ENCODE measurements at regions not wholly inside any gene's neighbourhood (a gene's known extent, or its start where the extent isn't known, plus 50 kb on each side); places are given as distances from the start of the nearest gene placed in this dataset.
A peak's percentile ranks its signal among the peaks of the same experiment; 100 is the strongest.
"Not testable (repeated sequence)": the region's sequence is repeated elsewhere in the genome, so short reads cannot be mapped to it uniquely, and the experiment has no call there.

GRCh38 chr10:16199216-16199615 lies 237.6 kb upstream of the PTER start:
- Histone ChIP-seq H3K36me3 (ENCODE audit: control insufficient read depth in 2 of 3, insufficient read depth in 3 of 3, low read length in 3 of 3) (no peaks in the 10 kb centered on the region), H3K27ac (ENCODE audit: low read depth, low read length) (no peak overlapping the region), H3K27me3 (ENCODE audit: control insufficient read depth in 2 of 2, insufficient read depth in 2 of 2, low read length in 2 of 2) (no peaks in the 10 kb centered on the region), H3K4me3 (ENCODE audit: low read length) (no peak overlapping the region), H3K4me1 (ENCODE audit: control insufficient read depth in 2 of 2, insufficient read depth in 2 of 2, low read length in 2 of 2) (peaks cover 0 to 6% of the 10 kb centered on the region in 2 donors), H3K9me3 (ENCODE audit: control insufficient read depth in 2 of 3, low read length in 3 of 3) (no peaks in the 10 kb centered on the region)
- ChIA-PET CTCF (no interaction called here), POLR2A (no interaction called here)
- no peak overlapping the region for H3K27ac Mint-ChIP-seq
- no peak for DNase-seq
- no peak overlapping the region for H3K4me3 Mint-ChIP-seq
- intact Hi-C loops (cut with micrococcal nuclease): no loop called here
- peaks cover 0 to 7% (median 6%) of the 10 kb centered on the region in 5 donors for H3K27me3 Mint-ChIP-seq
- no peak for ATAC-seq
- H3K9me3 Mint-ChIP-seq: peaks cover 2 to 15% (median 7%) of the 10 kb centered on the region in 11 donors
- H3K36me3 Mint-ChIP-seq: peaks cover 0 to 3% (median 0%) of the 10 kb centered on the region in 5 donors
- H3K4me1 Mint-ChIP-seq: peaks cover 0 to 20% (median 0%) of the 10 kb centered on the region in 7 donors

DNA sequence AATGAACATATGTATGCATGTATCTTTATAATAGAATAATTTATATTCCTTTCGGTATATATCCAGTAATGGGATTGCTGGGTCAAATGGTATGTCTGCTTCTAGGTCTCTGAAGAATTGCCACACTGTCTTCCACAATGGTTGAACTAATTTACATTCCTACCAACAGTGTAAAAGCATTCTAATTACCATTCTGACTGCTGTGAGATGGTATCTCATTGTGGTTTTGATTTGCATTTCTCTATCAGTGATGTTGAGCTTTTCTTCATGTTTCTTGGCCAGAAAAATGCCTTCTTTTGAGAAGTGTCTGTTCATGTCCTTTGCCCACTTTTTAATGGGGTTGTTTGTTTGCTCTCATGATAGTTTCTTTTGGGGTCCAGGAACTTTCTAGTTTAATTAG lies 213.2 kb upstream of the PTER start:
- H3K27me3 Mint-ChIP-seq; H3K36me3 ChIP-seq (ENCODE audit: control insufficient read depth in 2 of 3, insufficient read depth in 3 of 3, low read length in 3 of 3); H3K27ac ChIP-seq (ENCODE audit: low read depth, low read length); H3K4me1 Mint-ChIP-seq; CTCF ChIA-PET; H3K27me3 ChIP-seq (ENCODE audit: control insufficient read depth in 2 of 2, insufficient read depth in 2 of 2, low read length in 2 of 2); intact Hi-C loops (cut with micrococcal nuclease); H3K4me3 ChIP-seq (ENCODE audit: low read length); ATAC-seq; POLR2A ChIA-PET; H3K4me1 ChIP-seq (ENCODE audit: control insufficient read depth in 2 of 2, insufficient read depth in 2 of 2, low read length in 2 of 2); DNase-seq; H3K4me3 Mint-ChIP-seq; H3K27ac Mint-ChIP-seq: not testable (repeated sequence)
- H3K9me3 Mint-ChIP-seq: peaks cover 6 to 62% (median 23%) of the 10 kb centered on the region in 11 donors
- peaks cover 0 to 11% (median 2%) of the 10 kb centered on the region in 5 donors for H3K36me3 Mint-ChIP-seq
- peaks cover 0 to 11% (median 0%) of the 10 kb centered on the region in 3 experiments for H3K9me3 ChIP-seq (ENCODE audit: control insufficient read depth in 2 of 3, low read length in 3 of 3)

DNA sequence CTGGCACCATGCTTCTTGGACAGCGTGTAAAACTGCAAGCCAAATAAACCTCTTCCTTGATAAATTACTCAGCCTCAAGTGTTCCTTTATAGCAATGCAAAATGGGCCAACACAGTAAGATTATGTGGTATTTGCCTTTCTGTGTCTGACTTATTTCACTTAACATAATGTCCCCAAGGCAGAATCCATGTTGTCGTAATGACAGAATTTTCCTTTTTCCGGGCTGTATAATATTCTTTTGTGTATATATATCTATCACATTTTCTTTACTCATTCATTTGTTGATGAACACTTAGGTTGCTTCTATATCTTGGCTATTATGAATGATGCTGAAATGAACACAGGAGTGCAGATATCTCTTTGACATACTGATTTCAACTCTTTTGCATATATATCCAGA lies 209.1 kb upstream of the PTER start:
- DNase-seq (no peak), ATAC-seq (no peak)
- intact Hi-C loops (cut with micrococcal nuclease): no loop called here
- ChIA-PET POLR2A (no interaction called here), CTCF (no interaction called here)
- H3K27ac Mint-ChIP-seq: no peak overlapping the region
- H3K36me3 Mint-ChIP-seq: peaks cover 0 to 6% (median 0%) of the 10 kb centered on the region in 5 donors
- no peaks in the 10 kb centered on the region for H3K4me1 ChIP-seq (ENCODE audit: control insufficient read depth in 2 of 2, insufficient read depth in 2 of 2, low read length in 2 of 2)
- H3K4me3 Mint-ChIP-seq: no peak overlapping the region
- no peak overlapping the region for H3K27ac ChIP-seq (ENCODE audit: low read depth, low read length)
- peaks cover 0 to 10% (median 2%) of the 10 kb centered on the region in 5 donors for H3K27me3 Mint-ChIP-seq
- H3K9me3 ChIP-seq (ENCODE audit: control insufficient read depth in 2 of 3, low read length in 3 of 3): peaks cover 0 to 5% (median 0%) of the 10 kb centered on the region in 3 experiments
- no peaks in the 10 kb centered on the region for H3K27me3 ChIP-seq (ENCODE audit: control insufficient read depth in 2 of 2, insufficient read depth in 2 of 2, low read length in 2 of 2)
- H3K36me3 ChIP-seq (ENCODE audit: control insufficient read depth in 2 of 3, insufficient read depth in 3 of 3, low read length in 3 of 3): no peaks in the 10 kb centered on the region
- H3K4me3 ChIP-seq (ENCODE audit: low read length): no peak overlapping the region
- H3K4me1 Mint-ChIP-seq: no peaks in the 10 kb centered on the region
- peaks cover 0 to 45% (median 19%) of the 10 kb centered on the region in 11 donors for H3K9me3 Mint-ChIP-seq

DNA sequence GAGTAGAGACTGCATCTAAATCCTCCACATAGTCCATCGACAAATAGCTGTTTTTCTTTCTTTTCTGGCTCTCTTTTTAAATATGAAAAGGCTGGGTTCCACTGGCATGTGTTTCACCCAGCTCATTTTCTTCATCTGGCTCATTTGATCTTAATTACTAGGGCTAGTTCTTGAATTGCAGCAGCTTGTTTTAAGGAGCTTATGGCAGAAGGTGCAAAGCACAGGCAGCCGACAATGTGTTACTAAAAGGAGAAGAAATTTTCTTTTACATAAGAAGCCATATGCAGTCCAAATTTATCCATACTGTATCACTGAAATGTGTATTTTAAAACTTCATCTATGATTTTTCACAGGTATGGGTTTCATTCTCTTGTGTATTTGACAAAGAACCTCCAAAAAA lies 205.6 kb upstream of the PTER start:
- intact Hi-C loops (cut with micrococcal nuclease): no loop called here
- Histone ChIP-seq H3K27me3 (ENCODE audit: control insufficient read depth in 2 of 2, insufficient read depth in 2 of 2, low read length in 2 of 2) (no peaks in the 10 kb centered on the region), H3K27ac (ENCODE audit: low read depth, low read length) (no peak overlapping the region), H3K4me3 (ENCODE audit: low read length) (no peak overlapping the region), H3K36me3 (ENCODE audit: control insufficient read depth in 2 of 3, insufficient read depth in 3 of 3, low read length in 3 of 3) (no peaks in the 10 kb centered on the region), H3K4me1 (ENCODE audit: control insufficient read depth in 2 of 2, insufficient read depth in 2 of 2, low read length in 2 of 2) (no peaks in the 10 kb centered on the region), H3K9me3 (ENCODE audit: control insufficient read depth in 2 of 3, low read length in 3 of 3) (no peaks in the 10 kb centered on the region)
- Mint-ChIP-seq H3K4me3 (no peak overlapping the region), H3K36me3 (peaks cover 0 to 6% (median 0%) of the 10 kb centered on the region in 5 donors), H3K4me1 (no peaks in the 10 kb centered on the region), H3K27ac (no peak overlapping the region), H3K9me3 (peaks cover 3 to 28% (median 10%) of the 10 kb centered on the region in 11 donors), H3K27me3 (peaks cover 0 to 19% (median 10%) of the 10 kb centered on the region in 5 donors)
- ChIA-PET CTCF (no interaction called here), POLR2A (no interaction called here)
- DNase-seq (no peak), ATAC-seq (no peak)

DNA sequence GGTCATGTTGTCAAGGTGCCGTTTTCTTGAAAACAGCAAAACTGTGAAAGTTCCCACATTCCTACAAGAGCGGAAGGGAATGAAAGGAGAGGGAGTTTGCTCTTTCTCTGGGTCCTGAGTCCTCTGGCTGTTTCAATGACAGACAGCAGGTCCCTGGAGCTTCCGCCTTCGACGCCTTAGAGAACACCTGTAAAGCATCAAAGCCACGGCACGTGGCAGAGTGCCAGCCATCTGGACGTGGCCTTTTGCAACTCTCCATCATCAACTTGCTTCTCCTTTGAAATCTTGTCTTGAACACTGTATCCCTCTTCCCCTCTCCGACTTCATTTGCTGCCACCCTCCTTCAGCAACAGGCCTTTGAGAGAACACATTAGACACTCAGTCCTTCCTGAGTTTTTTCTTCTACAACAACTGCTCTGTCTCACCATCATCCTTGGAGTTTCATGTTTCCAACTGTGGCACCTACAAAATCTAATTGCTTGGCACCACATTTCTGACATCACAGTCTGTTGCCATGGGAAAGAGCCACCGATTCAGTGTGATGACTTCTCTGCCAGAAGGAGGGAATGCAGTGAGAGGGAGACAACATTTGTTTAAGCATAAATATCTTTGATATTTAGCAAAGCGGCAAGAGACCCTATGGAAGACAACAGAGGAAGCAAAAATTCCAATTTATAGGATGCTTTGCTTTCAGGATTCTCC lies 204.9 kb upstream of the PTER start:
- intact Hi-C loops (cut with micrococcal nuclease): no loop called here
- Mint-ChIP-seq H3K36me3 (peaks cover 0 to 6% (median 0%) of the 10 kb centered on the region in 5 donors), H3K9me3 (peaks cover 3 to 28% (median 10%) of the 10 kb centered on the region in 11 donors), H3K4me3 (no peak overlapping the region), H3K4me1 (no peaks in the 10 kb centered on the region), H3K27ac (peak overlapping the region in 1 of 9 donors; percentile 7), H3K27me3 (peaks cover 0 to 19% (median 10%) of the 10 kb centered on the region in 5 donors)
- no peaks in the 10 kb centered on the region for H3K9me3 ChIP-seq (ENCODE audit: control insufficient read depth in 2 of 3, low read length in 3 of 3)
- H3K4me1 ChIP-seq (ENCODE audit: control insufficient read depth in 2 of 2, insufficient read depth in 2 of 2, low read length in 2 of 2): no peaks in the 10 kb centered on the region
- H3K36me3 ChIP-seq (ENCODE audit: control insufficient read depth in 2 of 3, insufficient read depth in 3 of 3, low read length in 3 of 3): no peaks in the 10 kb centered on the region
- DNase-seq (no peak), ATAC-seq (no peak)
- H3K27ac ChIP-seq (ENCODE audit: low read depth, low read length): no peak overlapping the region
- POLR2A ChIA-PET: no interaction called here
- CTCF ChIA-PET: no interaction called here
- no peaks in the 10 kb centered on the region for H3K27me3 ChIP-seq (ENCODE audit: control insufficient read depth in 2 of 2, insufficient read depth in 2 of 2, low read length in 2 of 2)
- no peak overlapping the region for H3K4me3 ChIP-seq (ENCODE audit: low read length)

- H3K27ac ChIP-seq (ENCODE audit: low read depth, low read length): no peak overlapping the region
- Mint-ChIP-seq H3K4me1 (no peaks in the 10 kb centered on the region), H3K4me3 (no peak overlapping the region), H3K27me3 (peaks cover 0 to 16% (median 10%) of the 10 kb centered on the region in 5 donors), H3K27ac (no peak overlapping the region), H3K36me3 (peaks cover 0 to 1% (median 0%) of the 10 kb centered on the region in 5 donors), H3K9me3 (peaks cover 3 to 23% (median 6%) of the 10 kb centered on the region in 11 donors)
- ATAC-seq: no peak
- no peak for DNase-seq
- no peaks in the 10 kb centered on the region for H3K27me3 ChIP-seq (ENCODE audit: control insufficient read depth in 2 of 2, insufficient read depth in 2 of 2, low read length in 2 of 2)
- H3K4me3 ChIP-seq (ENCODE audit: low read length): no peak overlapping the region
- no peaks in the 10 kb centered on the region for H3K4me1 ChIP-seq (ENCODE audit: control insufficient read depth in 2 of 2, insufficient read depth in 2 of 2, low read length in 2 of 2)
- ChIA-PET CTCF (no interaction called here), POLR2A (no interaction called here)
- intact Hi-C loops (cut with micrococcal nuclease): no loop called here
- H3K36me3 ChIP-seq (ENCODE audit: control insufficient read depth in 2 of 3, insufficient read depth in 3 of 3, low read length in 3 of 3): no peaks in the 10 kb centered on the region
- no peaks in the 10 kb centered on the region for H3K9me3 ChIP-seq (ENCODE audit: control insufficient read depth in 2 of 3, low read length in 3 of 3)
Measured at GRCh38 chr10:16232441-16232840, 204.4 kb upstream of the PTER start.

DNA sequence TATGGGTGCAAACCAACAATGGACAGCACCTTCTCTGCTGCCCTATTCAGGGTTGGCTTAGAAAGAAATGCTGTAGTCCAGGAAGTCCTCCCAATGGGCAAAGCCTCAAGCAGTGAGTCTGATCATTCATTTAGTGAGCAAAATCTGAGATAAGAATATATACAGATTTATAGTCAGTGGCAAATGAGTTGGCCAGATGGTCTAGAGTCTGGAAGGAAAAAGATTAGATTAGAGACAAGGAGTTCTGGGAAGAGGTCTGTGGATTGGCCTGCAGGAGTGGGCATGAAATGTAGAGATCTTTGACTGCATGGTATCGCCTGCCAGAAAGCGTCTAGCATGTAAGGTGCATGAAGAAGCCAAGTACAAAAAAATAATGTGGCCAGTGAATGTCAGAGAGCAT lies 201.9 kb upstream of the PTER start:
- no peak overlapping the region for H3K27ac Mint-ChIP-seq
- H3K9me3 Mint-ChIP-seq: peaks cover 0 to 12% (median 1%) of the 10 kb centered on the region in 11 donors
- Histone ChIP-seq H3K27me3 (ENCODE audit: control insufficient read depth in 2 of 2, insufficient read depth in 2 of 2, low read length in 2 of 2) (no peaks in the 10 kb centered on the region), H3K4me1 (ENCODE audit: control insufficient read depth in 2 of 2, insufficient read depth in 2 of 2, low read length in 2 of 2) (no peaks in the 10 kb centered on the region), H3K4me3 (ENCODE audit: low read length) (no peak overlapping the region), H3K9me3 (ENCODE audit: control insufficient read depth in 2 of 3, low read length in 3 of 3) (peaks cover 0 to 2% (median 0%) of the 10 kb centered on the region in 3 experiments), H3K36me3 (ENCODE audit: control insufficient read depth in 2 of 3, insufficient read depth in 3 of 3, low read length in 3 of 3) (no peaks in the 10 kb centered on the region), H3K27ac (ENCODE audit: low read depth, low read length) (no peak overlapping the region)
- no peaks in the 10 kb centered on the region for H3K4me1 Mint-ChIP-seq
- no peak overlapping the region for H3K4me3 Mint-ChIP-seq
- H3K36me3 Mint-ChIP-seq: no peaks in the 10 kb centered on the region
- POLR2A ChIA-PET: no interaction called here
- H3K27me3 Mint-ChIP-seq: peaks cover 0 to 16% (median 10%) of the 10 kb centered on the region in 5 donors
- CTCF ChIA-PET: interaction anchor here (0.6 kb wide), 1 partner anchor 18 kb away, joined by 4 read pairs; no protein-coding TSS in a partner anchor
- ATAC-seq (no peak), DNase-seq (no peak)
- intact Hi-C loops (cut with micrococcal nuclease): no loop called here

Data from naive thymus-derived CD4-positive, alpha-beta T cell (primary cell).